ENCODE measurements at regions not wholly inside any gene's neighbourhood (a gene's known extent, or its start where the extent isn't known, plus 50 kb on each side); places are given as distances from the start of the nearest gene placed in this dataset.

DNA sequence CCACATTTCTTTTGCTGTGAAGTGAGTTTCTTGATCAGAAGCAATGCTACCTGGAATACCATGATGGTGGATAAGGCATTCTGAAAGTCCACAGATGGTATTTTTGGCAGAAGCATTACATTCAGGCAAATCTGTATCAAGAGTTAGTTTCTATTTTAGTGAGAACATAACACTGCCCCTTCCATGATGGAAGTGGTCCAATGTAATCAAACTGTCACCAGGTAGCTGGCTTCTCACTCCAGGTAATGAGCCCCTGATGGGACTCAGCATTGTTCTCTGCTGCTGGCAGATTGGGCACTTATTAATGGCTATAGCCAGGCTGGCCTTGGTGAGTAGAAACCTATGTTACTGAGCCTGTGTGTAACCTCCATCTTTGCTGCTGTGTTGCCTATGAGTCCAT is 80.7 kb downstream of the KCNA5 start (continued):
- no peak for TF ChIP-seq CTCF (IDR thresholded peaks at IDR 0.05 in 2 of 3, conservative IDR thresholded peaks at IDR 0.05 in 1 of 3; ENCODE audit: control insufficient read depth in 2 of 3, extremely low read depth in 1 of 3, insufficient read depth in 1 of 3, low read depth in 3 of 3, low read length in 3 of 3)
- TF ChIP-seq SREBF2 (IDR thresholded peaks at IDR 0.05; ENCODE audit: low read length): no peak

- no TSS peak for BruUV-seq (replicated peaks)
- ChIA-PET SMC1A (ENCODE audit: uncharacterized antibody, unreplicated experiment) (no interaction called here), RAD21 (ENCODE audit: unreplicated experiment) (no interaction called here), POLR2A (no interaction called here), CTCF (no interaction called here)
- H2AFZ ChIP-seq (ENCODE audit: control insufficient read depth, low read depth, low read length): no peak overlapping the region
- ATAC-seq: no peak
- no peak overlapping the region for H3K4me3 ChIP-seq
- H3K36me3 ChIP-seq (ENCODE audit: control insufficient read depth in 2 of 2, insufficient read depth in 2 of 2, low read length in 1 of 2): no peaks in the 10 kb centered on the region
- no peak for DNase-seq (ENCODE audit: low read depth, low spot score)
- intact Hi-C loops (cut with micrococcal nuclease; ENCODE audit: unreplicated experiment): no loop called here
- in situ Hi-C loops (cut with MboI): no loop called here
- H3K79me2 ChIP-seq (ENCODE audit: control insufficient read depth, insufficient read depth, low read length): no peaks in the 10 kb centered on the region
- FAIRE-seq: no peak
- H4K20me1 ChIP-seq (ENCODE audit: control insufficient read depth, insufficient read depth): no peaks in the 10 kb centered on the region
- no peaks in the 10 kb centered on the region; the same call in 2 of the 3 replicates for H3K9me3 ChIP-seq (replicated peaks; ENCODE audit: control insufficient read depth, insufficient read depth, low read length)
- TF ChIP-seq E2F4 (IDR thresholded peaks at IDR 0.05; ENCODE audit: low read depth, low read length) (no peak), ELK1 (IDR thresholded peaks at IDR 0.05; ENCODE audit: low read depth, low read length) (no peak), HCFC1 (IDR thresholded peaks at IDR 0.05; ENCODE audit: low read length) (no peak), GABPA (IDR thresholded peaks at IDR 0.05; ENCODE audit: low read depth) (no peak), BRCA1 (IDR thresholded peaks at IDR 0.05; ENCODE audit: low read depth, low read length) (no peak), ZNF24 (IDR thresholded peaks at IDR 0.05) (no peak), EED (IDR thresholded peaks at IDR 0.05; ENCODE audit: low read depth) (no peak), ZNF274 (IDR thresholded peaks at IDR 0.05; ENCODE audit: insufficient read depth, insufficient read length) (no peak)
- TF ChIP-seq, protein P1, sequence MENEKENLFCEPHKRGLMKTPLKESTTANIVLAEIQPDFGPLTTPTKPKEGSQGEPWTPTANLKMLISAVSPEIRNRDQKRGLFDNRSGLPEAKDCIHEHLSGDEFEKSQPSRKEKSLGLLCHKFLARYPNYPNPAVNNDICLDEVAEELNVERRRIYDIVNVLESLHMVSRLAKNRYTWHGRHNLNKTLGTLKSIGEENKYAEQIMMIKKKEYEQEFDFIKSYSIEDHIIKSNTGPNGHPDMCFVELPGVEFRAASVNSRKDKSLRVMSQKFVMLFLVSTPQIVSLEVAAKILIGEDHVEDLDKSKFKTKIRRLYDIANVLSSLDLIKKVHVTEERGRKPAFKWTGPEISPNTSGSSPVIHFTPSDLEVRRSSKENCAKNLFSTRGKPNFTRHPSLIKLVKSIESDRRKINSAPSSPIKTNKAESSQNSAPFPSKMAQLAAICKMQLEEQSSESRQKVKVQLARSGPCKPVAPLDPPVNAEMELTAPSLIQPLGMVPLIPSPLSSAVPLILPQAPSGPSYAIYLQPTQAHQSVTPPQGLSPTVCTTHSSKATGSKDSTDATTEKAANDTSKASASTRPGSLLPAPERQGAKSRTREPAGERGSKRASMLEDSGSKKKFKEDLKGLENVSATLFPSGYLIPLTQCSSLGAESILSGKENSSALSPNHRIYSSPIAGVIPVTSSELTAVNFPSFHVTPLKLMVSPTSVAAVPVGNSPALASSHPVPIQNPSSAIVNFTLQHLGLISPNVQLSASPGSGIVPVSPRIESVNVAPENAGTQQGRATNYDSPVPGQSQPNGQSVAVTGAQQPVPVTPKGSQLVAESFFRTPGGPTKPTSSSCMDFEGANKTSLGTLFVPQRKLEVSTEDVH (IDR thresholded peaks at IDR 0.05; ENCODE audit: low read depth, partially characterized antibody): no peak
- no peak overlapping the region for H3K4me2 ChIP-seq (ENCODE audit: control insufficient read depth, insufficient read depth)
- no peak overlapping the region for H3K27ac ChIP-seq (ENCODE audit: control insufficient read depth, insufficient read depth)
- no peak overlapping the region for H3K9ac ChIP-seq (ENCODE audit: control insufficient read depth, insufficient read depth, low read length)
- no peaks in the 10 kb centered on the region for H3K4me1 ChIP-seq (ENCODE audit: control insufficient read depth, insufficient read depth, low read length)
- WGBS (ENCODE audit: insufficient coverage, insufficient replicate concordance, low lambda C conversion rate, missing lambda C conversion rate): 27% methylated on average over 5 of the region's 5 CpGs
- peaks cover 0 to 2% of the 10 kb centered on the region in 2 experiments; a peak in 1 of 4 replicates for H3K27me3 ChIP-seq (replicated peaks in 1 of 2; ENCODE audit: control insufficient read depth in 2 of 2, insufficient read depth in 2 of 2, low read length in 1 of 2)
These were observed 91.3 kb downstream of the KCNA5 start for GRCh38 chr12:5134861-5135525.

Measured in GM12878 (cell line).